ENCODE measurements at regions not wholly inside any gene's neighbourhood (a gene's known extent, or its start where the extent isn't known, plus 50 kb on each side); places are given as distances from the start of the nearest gene placed in this dataset.

DNA sequence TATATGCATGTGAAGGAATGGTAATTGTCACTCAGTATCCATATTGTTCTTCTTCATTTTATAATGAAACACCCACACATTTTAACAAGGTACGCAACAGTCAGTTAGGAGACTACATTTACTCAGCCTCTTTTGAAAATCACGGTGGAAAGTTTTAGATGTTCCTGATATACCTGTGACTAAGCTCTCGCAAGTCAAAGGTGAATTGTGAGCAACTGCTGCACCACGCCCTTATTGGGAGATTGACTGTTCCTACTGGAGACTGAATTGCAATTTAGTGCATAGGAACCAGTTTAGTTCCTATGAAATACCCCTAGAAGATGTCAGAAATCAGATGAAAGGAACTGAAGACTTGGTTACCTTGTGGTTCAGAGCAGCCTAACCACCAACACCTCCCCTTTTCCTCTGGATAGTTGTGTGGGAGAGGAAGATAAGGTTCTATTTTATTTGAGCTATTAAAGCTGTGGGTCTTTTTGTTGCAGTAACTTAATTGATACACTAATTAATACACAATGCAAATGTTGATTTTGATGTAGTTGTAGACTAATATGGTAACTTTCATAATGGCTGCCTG is 1280.5 kb upstream of the CDH2 start:
- TF ChIP-seq, protein P1, sequence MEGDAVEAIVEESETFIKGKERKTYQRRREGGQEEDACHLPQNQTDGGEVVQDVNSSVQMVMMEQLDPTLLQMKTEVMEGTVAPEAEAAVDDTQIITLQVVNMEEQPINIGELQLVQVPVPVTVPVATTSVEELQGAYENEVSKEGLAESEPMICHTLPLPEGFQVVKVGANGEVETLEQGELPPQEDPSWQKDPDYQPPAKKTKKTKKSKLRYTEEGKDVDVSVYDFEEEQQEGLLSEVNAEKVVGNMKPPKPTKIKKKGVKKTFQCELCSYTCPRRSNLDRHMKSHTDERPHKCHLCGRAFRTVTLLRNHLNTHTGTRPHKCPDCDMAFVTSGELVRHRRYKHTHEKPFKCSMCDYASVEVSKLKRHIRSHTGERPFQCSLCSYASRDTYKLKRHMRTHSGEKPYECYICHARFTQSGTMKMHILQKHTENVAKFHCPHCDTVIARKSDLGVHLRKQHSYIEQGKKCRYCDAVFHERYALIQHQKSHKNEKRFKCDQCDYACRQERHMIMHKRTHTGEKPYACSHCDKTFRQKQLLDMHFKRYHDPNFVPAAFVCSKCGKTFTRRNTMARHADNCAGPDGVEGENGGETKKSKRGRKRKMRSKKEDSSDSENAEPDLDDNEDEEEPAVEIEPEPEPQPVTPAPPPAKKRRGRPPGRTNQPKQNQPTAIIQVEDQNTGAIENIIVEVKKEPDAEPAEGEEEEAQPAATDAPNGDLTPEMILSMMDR (optimal IDR thresholded peaks at IDR 0.05 in 1 of 3, IDR thresholded peaks at IDR 0.05 in 1 of 3, conservative IDR thresholded peaks at IDR 0.05 in 1 of 3; ENCODE audit: extremely low read depth in 1 of 3, insufficient read depth in 2 of 3, low read length in 3 of 3): no peak
- TF ChIP-seq EZH2 (IDR thresholded peaks at IDR 0.05; ENCODE audit: low read length): no peak

Measured in keratinocyte (primary cell).